ENCODE measurements at regions not wholly inside any gene's neighbourhood (a gene's known extent, or its start where the extent isn't known, plus 50 kb on each side); places are given as distances from the start of the nearest gene placed in this dataset.

DNA sequence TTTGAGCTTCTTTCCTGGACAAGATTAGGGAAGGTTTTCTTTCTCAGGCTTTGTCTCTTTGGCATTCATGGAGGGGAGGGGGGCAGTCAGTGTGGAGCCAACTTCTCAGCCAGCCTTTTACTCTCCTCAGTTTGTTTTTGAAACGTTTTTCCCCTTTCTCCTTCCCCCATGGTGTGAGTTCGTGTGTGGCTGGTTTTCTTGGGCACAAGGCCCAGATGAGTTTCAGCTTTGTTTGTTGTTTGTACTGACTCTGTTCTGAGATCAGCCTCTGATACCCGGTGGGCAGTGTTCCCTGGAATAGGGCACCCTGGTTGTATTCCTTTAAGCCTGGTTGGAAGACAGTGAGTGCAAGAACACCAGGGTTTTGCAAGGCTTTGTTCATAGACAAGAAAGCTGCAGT, 168.2 kb upstream of the RARB start:
- H3K36me3 ChIP-seq (ENCODE audit: control insufficient read depth, insufficient read depth, low read length), result no peaks in the 10 kb centered on the region
- no peak overlapping the region for H3K27ac Mint-ChIP-seq
- H3K4me3 ChIP-seq (ENCODE audit: low read length), result peak overlapping the region; percentile 2
- peaks cover 14% of the 10 kb centered on the region for H3K4me1 Mint-ChIP-seq
- H3K36me3 Mint-ChIP-seq (ENCODE audit: low read depth), result no peaks in the 10 kb centered on the region
- no peak overlapping the region for H3K4me3 Mint-ChIP-seq
- peaks cover 27% of the 10 kb centered on the region for H3K27me3 Mint-ChIP-seq (ENCODE audit: insufficient read depth)
- no peaks in the 10 kb centered on the region for H3K9me3 ChIP-seq (ENCODE audit: control insufficient read depth, low read length)
- no peak for TF ChIP-seq CTCF (conservative IDR thresholded peaks at IDR 0.05)
- H3K9ac ChIP-seq (ENCODE audit: extremely low read depth, low read length, poor library complexity, severe bottlenecking), result no peak overlapping the region
- H3K4me1 ChIP-seq (ENCODE audit: control insufficient read depth, insufficient read depth, low read length), result peaks cover 10% of the 10 kb centered on the region
- H3K27ac ChIP-seq (ENCODE audit: low read depth, low read length), result no peak overlapping the region
- 40 to 53% methylated on average over 1 to 3 of the region's 3 CpGs for WGBS, 2 experiments (ENCODE audit: insufficient coverage in 1 of 2, insufficient read length in 1 of 2)
- no peak for DNase-seq
- H3K27me3 ChIP-seq (ENCODE audit: control insufficient read depth, insufficient read depth, low read length, poor library complexity, severe bottlenecking), result no peaks in the 10 kb centered on the region
- H3K9me3 Mint-ChIP-seq, result no peaks in the 10 kb centered on the region

- no peaks in the 10 kb centered on the region for H3K9me3 ChIP-seq (ENCODE audit: control insufficient read depth, low read length)
- H3K9ac ChIP-seq (ENCODE audit: extremely low read depth, low read length, poor library complexity, severe bottlenecking), result no peak overlapping the region
- H3K27ac Mint-ChIP-seq, result no peak overlapping the region
- 93% methylated on average over 5 to 6 of the region's 6 CpGs for WGBS, 2 experiments (ENCODE audit: insufficient coverage in 1 of 2, insufficient read length in 1 of 2)
- H3K4me1 Mint-ChIP-seq, result peaks cover 22% of the 10 kb centered on the region
- no peaks in the 10 kb centered on the region for H3K36me3 Mint-ChIP-seq (ENCODE audit: low read depth)
- peaks cover 10% of the 10 kb centered on the region for H3K4me1 ChIP-seq (ENCODE audit: control insufficient read depth, insufficient read depth, low read length)
- no peak overlapping the region for H3K27ac ChIP-seq (ENCODE audit: low read depth, low read length)
- H3K27me3 Mint-ChIP-seq (ENCODE audit: insufficient read depth), result peaks cover 24% of the 10 kb centered on the region
- DNase-seq, result no peak
- no peak overlapping the region for H3K4me3 ChIP-seq (ENCODE audit: low read length)
- no peaks in the 10 kb centered on the region for H3K9me3 Mint-ChIP-seq
- no peak overlapping the region for H3K4me3 Mint-ChIP-seq
- H3K27me3 ChIP-seq (ENCODE audit: control insufficient read depth, insufficient read depth, low read length, poor library complexity, severe bottlenecking), result no peaks in the 10 kb centered on the region
- no peak for TF ChIP-seq CTCF (conservative IDR thresholded peaks at IDR 0.05)
- no peaks in the 10 kb centered on the region for H3K36me3 ChIP-seq (ENCODE audit: control insufficient read depth, insufficient read depth, low read length)
Observed at GRCh38 chr3:25262322-25262721, 165.7 kb upstream of the RARB start.

- H3K27ac ChIP-seq (ENCODE audit: low read depth, low read length), result no peak overlapping the region
- peaks cover 12% of the 10 kb centered on the region for H3K27me3 Mint-ChIP-seq (ENCODE audit: insufficient read depth)
- no peaks in the 10 kb centered on the region for H3K36me3 Mint-ChIP-seq (ENCODE audit: low read depth)
- H3K9me3 ChIP-seq (ENCODE audit: control insufficient read depth, low read length), result no peaks in the 10 kb centered on the region
- H3K36me3 ChIP-seq (ENCODE audit: control insufficient read depth, insufficient read depth, low read length), result no peaks in the 10 kb centered on the region
- H3K4me1 ChIP-seq (ENCODE audit: control insufficient read depth, insufficient read depth, low read length), result peaks cover 2% of the 10 kb centered on the region
- DNase-seq, result no peak
- H3K4me3 Mint-ChIP-seq, result no peak overlapping the region
- H3K9ac ChIP-seq (ENCODE audit: extremely low read depth, low read length, poor library complexity, severe bottlenecking), result no peak overlapping the region
- H3K27me3 ChIP-seq (ENCODE audit: control insufficient read depth, insufficient read depth, low read length, poor library complexity, severe bottlenecking), result no peaks in the 10 kb centered on the region
- TF ChIP-seq CTCF (conservative IDR thresholded peaks at IDR 0.05), result no peak
- no peak overlapping the region for H3K4me3 ChIP-seq (ENCODE audit: low read length)
- no peak overlapping the region for H3K27ac Mint-ChIP-seq
- H3K9me3 Mint-ChIP-seq, result no peaks in the 10 kb centered on the region
- H3K4me1 Mint-ChIP-seq, result peaks cover 19% of the 10 kb centered on the region
- WGBS, 2 experiments (ENCODE audit: insufficient coverage in 1 of 2, insufficient read length in 1 of 2), result no CpG with 5 or more reads among the region's 1 CpG
Observed at GRCh38 chr3:25265284-25265683, 162.8 kb upstream of the RARB start.

All from endodermal cell (in vitro differentiated cells).